GM21381 (cell line): ENCODE measurements at regions not wholly inside any gene's neighbourhood (a gene's known extent, or its start where the extent isn't known, plus 50 kb on each side); places are given as distances from the start of the nearest gene placed in this dataset.

ENCODE experiments used
- ATAC-seq: cut with Tn5 transposase; IDR thresholded peaks from one replicate; pipeline ENCODE4 v1.9.1; 2021; ENCODE audit warnings: mild to moderate bottlenecking, moderate library complexity; ENCODE audit not compliant: unreplicated experiment

- ATAC-seq, result no peak
Measured at GRCh38 chr10:33402220-33403073, 68.0 kb upstream of the NRP1 start.

- ATAC-seq, result no peak
Measured at GRCh38 chr10:33401300-33401699, 66.8 kb upstream of the NRP1 start.

GRCh38 chr10:33398796-33399195 lies 64.3 kb upstream of the NRP1 start:
- no peak for ATAC-seq

GRCh38 chr10:33396938-33397337 lies 62.5 kb upstream of the NRP1 start:
- ATAC-seq, result no peak

- ATAC-seq, result no peak
Measured at GRCh38 chr10:33396279-33396678, 61.8 kb upstream of the NRP1 start.

- ATAC-seq, result no peak
Measured at GRCh38 chr10:33395201-33395600, 60.7 kb upstream of the NRP1 start.

GRCh38 chr10:33392706-33393105 lies 58.2 kb upstream of the NRP1 start:
- no peak for ATAC-seq

- no peak for ATAC-seq
Measured at GRCh38 chr10:33391611-33392465, 57.4 kb upstream of the NRP1 start.

- no peak for ATAC-seq
Measured at GRCh38 chr10:33390046-33390445, 55.6 kb upstream of the NRP1 start.

- no peak for ATAC-seq
Measured at GRCh38 chr10:33388785-33389184, 54.3 kb upstream of the NRP1 start.

- ATAC-seq, result no peak
Measured at GRCh38 chr10:33388382-33388781, 53.9 kb upstream of the NRP1 start.

GRCh38 chr10:33387720-33388119 lies 53.3 kb upstream of the NRP1 start:
- ATAC-seq, result no peak

- ATAC-seq, result no peak
Measured at GRCh38 chr10:33386926-33387325, 52.5 kb upstream of the NRP1 start.

GRCh38 chr10:33385686-33386085 lies 51.2 kb upstream of the NRP1 start:
- ATAC-seq, result no peak

- ATAC-seq, result no peak
Measured at GRCh38 chr10:33385015-33385414, 50.5 kb upstream of the NRP1 start.
